DOHH2 (cell line): ENCODE measurements at regions not wholly inside any gene's neighbourhood (a gene's known extent, or its start where the extent isn't known, plus 50 kb on each side); places are given as distances from the start of the nearest gene placed in this dataset.

Experiments
- CTCF ChIP-seq: fragments of 200-600 bp; sonication (generic); IDR thresholded peaks from one replicate; pipeline ENCODE4 v1.5.1; 2014; ENCODE audit warnings: antibody characterized with exemption, mild to moderate bottlenecking, low read depth, low read length; ENCODE audit not compliant: poor library complexity, severe bottlenecking
- EZH2phosphoT487 ChIP-seq: fragments of 200-600 bp; sonication (generic); IDR thresholded peaks from 2 replicates; pipeline ENCODE4 v1.6.1; 2017; ENCODE audit warnings: borderline replicate concordance, mild to moderate bottlenecking, antibody characterized with exemption, low read length, moderate library complexity, mixed read lengths

DNA sequence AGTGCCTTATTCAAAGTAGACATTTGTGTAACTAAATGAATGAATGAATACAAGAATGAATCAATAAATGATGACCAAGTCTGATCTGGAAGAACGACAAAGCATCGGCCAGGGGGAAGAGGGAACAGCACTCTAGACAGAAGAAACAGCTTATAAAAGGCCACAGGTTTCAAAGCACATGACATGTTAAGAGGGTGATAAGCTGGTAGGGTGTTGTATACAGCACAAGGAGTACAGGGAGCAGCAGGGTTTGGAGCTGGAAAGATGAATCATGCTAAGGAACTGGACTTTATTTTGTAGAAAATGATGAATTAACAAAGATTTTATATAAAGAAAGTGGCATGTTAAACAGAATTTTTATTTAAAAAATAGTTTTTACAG lies 302.5 kb downstream of the NUAK1 start:
- no peak for TF ChIP-seq CTCF
- TF ChIP-seq EZH2phosphoT487 = no peak
